ENCODE measurements at regions not wholly inside any gene's neighbourhood (a gene's known extent, or its start where the extent isn't known, plus 50 kb on each side); places are given as distances from the start of the nearest gene placed in this dataset.

GRCh38 chr18:47507651-47508050 is 256.2 kb upstream of the SKOR2 start:
- ChIA-PET CTCF (no interaction called here), POLR2A (ENCODE audit: low non-redundant PET) (no interaction called here)
- no peak for TF ChIP-seq CTCF (conservative IDR thresholded peaks at IDR 0.05; ENCODE audit: low read depth)
- no peak for DNase-seq (ENCODE audit: low spot score)
- H3K27ac ChIP-seq = no peak overlapping the region

DNA sequence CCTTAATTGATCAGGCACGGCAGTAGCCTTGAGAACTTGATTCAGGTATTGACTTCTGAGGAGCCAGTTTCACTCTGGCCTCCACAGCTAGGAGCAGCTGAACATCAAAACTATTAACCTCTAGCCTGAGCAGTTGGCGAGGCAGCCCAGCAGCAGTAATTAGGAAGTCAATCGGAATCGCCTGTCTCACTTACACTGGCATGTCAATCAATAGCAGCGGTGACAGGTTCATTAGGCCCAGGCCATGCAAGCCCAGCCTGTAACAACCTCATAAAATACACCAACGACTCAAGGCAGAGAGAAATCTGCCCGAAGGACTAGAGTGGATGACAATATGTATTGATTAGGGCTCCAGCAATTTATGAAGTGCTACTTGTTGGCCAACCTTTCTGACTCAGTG is 255.4 kb upstream of the SKOR2 start:
- ChIA-PET CTCF (no interaction called here), POLR2A (ENCODE audit: low non-redundant PET) (no interaction called here)
- H3K27ac ChIP-seq = no peak overlapping the region
- no peak for DNase-seq (ENCODE audit: low spot score)
- no peak for TF ChIP-seq CTCF (conservative IDR thresholded peaks at IDR 0.05; ENCODE audit: low read depth)

DNA sequence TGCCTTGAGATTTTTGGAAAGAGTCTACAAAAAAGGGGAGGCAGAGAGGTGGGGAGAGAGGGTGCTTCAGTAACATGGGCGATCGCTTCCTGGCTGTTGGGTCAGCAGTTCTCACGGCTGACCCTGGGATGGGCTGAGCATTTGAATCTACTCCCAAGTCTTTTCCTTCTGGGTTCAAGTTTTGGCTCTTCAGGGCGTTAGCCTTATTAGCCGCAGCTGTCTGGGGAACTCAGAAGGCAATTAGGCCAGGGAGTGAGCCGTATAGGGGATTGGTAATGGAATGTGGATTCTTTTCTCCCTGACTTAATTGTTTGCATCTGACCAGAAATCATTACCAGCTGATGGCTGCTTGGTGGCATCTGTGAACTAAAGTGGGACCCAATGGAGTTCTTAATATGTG is 250.5 kb upstream of the SKOR2 start:
- no peak for TF ChIP-seq CTCF (conservative IDR thresholded peaks at IDR 0.05; ENCODE audit: low read depth)
- ChIA-PET POLR2A (ENCODE audit: low non-redundant PET) (no interaction called here), CTCF (no interaction called here)
- DNase-seq (ENCODE audit: low spot score) = no peak
- no peak overlapping the region for H3K27ac ChIP-seq

GRCh38 chr18:47500930-47501329 is 249.5 kb upstream of the SKOR2 start:
- DNase-seq (ENCODE audit: low spot score) = no peak
- no peak for TF ChIP-seq CTCF (conservative IDR thresholded peaks at IDR 0.05; ENCODE audit: low read depth)
- CTCF ChIA-PET = no interaction called here
- POLR2A ChIA-PET (ENCODE audit: low non-redundant PET) = no interaction called here
- H3K27ac ChIP-seq = no peak overlapping the region

DNA sequence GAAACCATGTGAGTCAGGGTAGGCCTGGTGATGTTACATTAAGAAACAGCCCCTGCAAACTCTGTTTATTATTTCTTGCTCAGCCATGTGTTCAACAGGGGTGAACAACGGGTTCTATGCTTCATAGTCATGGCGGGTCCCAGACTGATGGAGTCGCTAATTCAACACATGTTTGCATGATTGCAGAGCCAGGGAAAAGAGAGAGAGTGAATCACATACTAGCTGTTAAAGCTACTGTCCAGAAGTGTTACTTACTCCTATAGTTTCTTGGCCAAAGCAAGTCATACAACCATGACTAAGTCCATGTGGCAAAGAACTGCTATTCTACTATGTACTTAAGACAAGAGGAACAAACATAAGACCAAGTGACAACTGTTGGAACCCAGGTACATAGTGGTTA is 241.2 kb upstream of the SKOR2 start:
- no peak for TF ChIP-seq CTCF (conservative IDR thresholded peaks at IDR 0.05; ENCODE audit: low read depth)
- no peak for DNase-seq (ENCODE audit: low spot score)
- H3K27ac ChIP-seq = no peak overlapping the region
- ChIA-PET POLR2A (ENCODE audit: low non-redundant PET) (no interaction called here), CTCF (no interaction called here)

DNA sequence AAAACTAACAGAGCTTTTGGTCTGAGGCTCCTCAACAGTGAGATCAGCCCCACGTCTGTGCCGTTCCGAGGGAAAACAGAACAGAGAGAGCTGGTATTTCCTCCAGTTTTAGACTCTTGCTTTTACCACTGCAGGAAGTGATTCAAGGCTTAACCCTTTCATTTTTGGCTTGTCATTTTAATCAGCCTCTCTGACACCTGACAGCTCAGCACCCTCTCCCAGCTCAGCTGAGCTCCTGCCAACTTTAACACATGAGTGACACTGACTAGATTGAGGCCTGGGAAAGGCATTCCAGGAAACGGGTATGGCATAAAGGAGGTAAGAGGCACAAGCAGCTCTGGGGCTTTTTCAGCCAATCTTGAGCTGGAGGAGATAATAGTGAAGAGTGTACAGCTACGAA is 239.4 kb upstream of the SKOR2 start:
- POLR2A ChIA-PET (ENCODE audit: low non-redundant PET) = no interaction called here
- no peak for DNase-seq (ENCODE audit: low spot score)
- H3K27ac ChIP-seq = no peak overlapping the region
- TF ChIP-seq CTCF (conservative IDR thresholded peaks at IDR 0.05; ENCODE audit: low read depth) = no peak
- CTCF ChIA-PET = no interaction called here

DNA sequence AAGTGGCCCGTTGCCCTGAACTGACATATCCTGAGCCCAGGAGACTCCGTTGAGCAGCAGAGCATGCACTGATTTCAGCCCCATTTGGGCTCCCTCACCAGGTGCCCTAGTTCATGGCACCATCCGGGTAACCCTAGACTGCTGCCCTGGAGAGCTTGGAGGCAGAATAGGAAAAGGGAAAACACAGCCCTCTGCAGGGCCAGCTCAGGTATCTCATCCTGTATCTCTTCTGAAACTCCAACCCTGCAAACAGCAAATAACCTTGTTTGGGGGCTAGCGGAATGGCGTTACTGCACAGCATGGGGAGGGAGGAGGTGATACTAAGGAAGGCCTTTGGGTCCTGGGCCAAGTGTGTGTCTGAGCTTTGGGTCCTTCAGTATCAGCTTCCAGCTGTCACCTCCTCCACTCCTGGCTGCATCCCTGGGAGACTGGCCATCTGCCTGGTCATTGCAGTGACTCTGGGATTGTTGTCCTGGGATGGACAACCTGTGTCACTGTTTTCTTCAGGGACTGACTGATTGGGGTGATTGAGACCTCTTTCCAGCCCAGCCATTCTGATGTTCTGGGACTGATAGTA is 233.8 kb upstream of the SKOR2 start:
- TF ChIP-seq CTCF (conservative IDR thresholded peaks at IDR 0.05; ENCODE audit: low read depth) = no peak
- CTCF ChIA-PET = interaction anchor here (0.5 kb wide), 1 partner anchor 270 kb away, joined by 4 read pairs; no protein-coding TSS in a partner anchor
- no peak overlapping the region for H3K27ac ChIP-seq
- no peak for DNase-seq (ENCODE audit: low spot score)
- POLR2A ChIA-PET (ENCODE audit: low non-redundant PET) = no interaction called here

All from RWPE1 (cell line).